ENCODE measurements at regions not wholly inside any gene's neighbourhood (a gene's known extent, or its start where the extent isn't known, plus 50 kb on each side); places are given as distances from the start of the nearest gene placed in this dataset.

DNA sequence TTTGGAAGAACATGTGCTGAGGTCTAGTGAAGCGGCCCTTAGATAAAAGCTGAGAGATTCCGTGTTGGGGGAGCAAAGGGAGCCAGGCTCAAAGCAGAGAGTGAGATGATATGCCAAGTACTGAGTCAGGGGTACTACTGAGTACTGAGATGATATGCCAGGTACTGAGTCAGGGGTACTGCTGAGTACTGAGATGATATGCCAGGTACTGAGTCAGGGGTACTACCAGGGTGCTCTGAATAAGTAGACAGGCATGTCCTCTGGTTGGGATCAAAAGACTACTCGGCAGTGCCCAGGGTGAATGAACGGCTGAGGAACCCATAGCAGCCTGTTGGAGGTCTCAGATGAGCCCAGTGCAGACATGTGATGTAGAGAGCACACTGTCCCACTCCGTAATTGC lies 239.0 kb downstream of the SOX9 start:
- TF ChIP-seq, protein P1, sequence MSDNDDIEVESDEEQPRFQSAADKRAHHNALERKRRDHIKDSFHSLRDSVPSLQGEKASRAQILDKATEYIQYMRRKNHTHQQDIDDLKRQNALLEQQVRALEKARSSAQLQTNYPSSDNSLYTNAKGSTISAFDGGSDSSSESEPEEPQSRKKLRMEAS (IDR thresholded peaks at IDR 0.05): no peak
- TF ChIP-seq GABPA (IDR thresholded peaks at IDR 0.05 in 1 of 2, conservative IDR thresholded peaks at IDR 0.05 in 1 of 2) (no peak), FOXA1 (IDR thresholded peaks at IDR 0.05) (no peak), NR2F2 (IDR thresholded peaks at IDR 0.05) (no peak), TAF1 (conservative IDR thresholded peaks at IDR 0.05) (no peak), HNF4G (IDR thresholded peaks at IDR 0.05) (no peak)
- TF ChIP-seq, protein P2, sequence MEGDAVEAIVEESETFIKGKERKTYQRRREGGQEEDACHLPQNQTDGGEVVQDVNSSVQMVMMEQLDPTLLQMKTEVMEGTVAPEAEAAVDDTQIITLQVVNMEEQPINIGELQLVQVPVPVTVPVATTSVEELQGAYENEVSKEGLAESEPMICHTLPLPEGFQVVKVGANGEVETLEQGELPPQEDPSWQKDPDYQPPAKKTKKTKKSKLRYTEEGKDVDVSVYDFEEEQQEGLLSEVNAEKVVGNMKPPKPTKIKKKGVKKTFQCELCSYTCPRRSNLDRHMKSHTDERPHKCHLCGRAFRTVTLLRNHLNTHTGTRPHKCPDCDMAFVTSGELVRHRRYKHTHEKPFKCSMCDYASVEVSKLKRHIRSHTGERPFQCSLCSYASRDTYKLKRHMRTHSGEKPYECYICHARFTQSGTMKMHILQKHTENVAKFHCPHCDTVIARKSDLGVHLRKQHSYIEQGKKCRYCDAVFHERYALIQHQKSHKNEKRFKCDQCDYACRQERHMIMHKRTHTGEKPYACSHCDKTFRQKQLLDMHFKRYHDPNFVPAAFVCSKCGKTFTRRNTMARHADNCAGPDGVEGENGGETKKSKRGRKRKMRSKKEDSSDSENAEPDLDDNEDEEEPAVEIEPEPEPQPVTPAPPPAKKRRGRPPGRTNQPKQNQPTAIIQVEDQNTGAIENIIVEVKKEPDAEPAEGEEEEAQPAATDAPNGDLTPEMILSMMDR (IDR thresholded peaks at IDR 0.05; ENCODE audit: low read depth, low read length, missing input control): no peak
- TF ChIP-seq, protein P3, sequence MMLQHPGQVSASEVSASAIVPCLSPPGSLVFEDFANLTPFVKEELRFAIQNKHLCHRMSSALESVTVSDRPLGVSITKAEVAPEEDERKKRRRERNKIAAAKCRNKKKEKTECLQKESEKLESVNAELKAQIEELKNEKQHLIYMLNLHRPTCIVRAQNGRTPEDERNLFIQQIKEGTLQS (IDR thresholded peaks at IDR 0.05): no peak

Measured in liver (tissue), 3 donors.